ENCODE measurements at regions not wholly inside any gene's neighbourhood (a gene's known extent, or its start where the extent isn't known, plus 50 kb on each side); places are given as distances from the start of the nearest gene placed in this dataset.

- TF ChIP-seq CTCF (IDR thresholded peaks at IDR 0.05; ENCODE audit: extremely low read depth, insufficient read depth, missing control alignments): no peak
- no peak for DNase-seq (ENCODE audit: low spot score)
- in situ Hi-C loops (cut with MboI; ENCODE audit: low pct_unique_long_range_greater_than_20kb, low sequenced_read_pairs, unreplicated experiment): no loop called here
Measured at GRCh38 chr10:128573986-128574385, 447.8 kb upstream of the MKI67 start.

GRCh38 chr10:128574581-128575210 is 448.5 kb upstream of the MKI67 start:
- no peak for TF ChIP-seq CTCF (IDR thresholded peaks at IDR 0.05; ENCODE audit: extremely low read depth, insufficient read depth, missing control alignments)
- DNase-seq (ENCODE audit: low spot score): no peak
- in situ Hi-C loops (cut with MboI; ENCODE audit: low pct_unique_long_range_greater_than_20kb, low sequenced_read_pairs, unreplicated experiment): no loop called here

GRCh38 chr10:128575761-128576160 is 449.5 kb upstream of the MKI67 start:
- no peak for TF ChIP-seq CTCF (IDR thresholded peaks at IDR 0.05; ENCODE audit: extremely low read depth, insufficient read depth, missing control alignments)
- in situ Hi-C loops (cut with MboI; ENCODE audit: low pct_unique_long_range_greater_than_20kb, low sequenced_read_pairs, unreplicated experiment): no loop called here

GRCh38 chr10:128576336-128576735 is 450.1 kb upstream of the MKI67 start:
- in situ Hi-C loops (cut with MboI; ENCODE audit: low pct_unique_long_range_greater_than_20kb, low sequenced_read_pairs, unreplicated experiment): no loop called here
- no peak for TF ChIP-seq CTCF (IDR thresholded peaks at IDR 0.05; ENCODE audit: extremely low read depth, insufficient read depth, missing control alignments)
- DNase-seq (ENCODE audit: low spot score): no peak

More at GRCh38 chr10:128575761-128576160, 449.5 kb upstream of the MKI67 start:
- DNase-seq (ENCODE audit: low spot score): no peak

- DNase-seq (ENCODE audit: low spot score): no peak
- in situ Hi-C loops (cut with MboI; ENCODE audit: low pct_unique_long_range_greater_than_20kb, low sequenced_read_pairs, unreplicated experiment): no loop called here
- no peak for TF ChIP-seq CTCF (IDR thresholded peaks at IDR 0.05; ENCODE audit: extremely low read depth, insufficient read depth, missing control alignments)
Measured at GRCh38 chr10:128576943-128577670, 450.9 kb upstream of the MKI67 start.

- in situ Hi-C loops (cut with MboI; ENCODE audit: low pct_unique_long_range_greater_than_20kb, low sequenced_read_pairs, unreplicated experiment): no loop called here
- TF ChIP-seq CTCF (IDR thresholded peaks at IDR 0.05; ENCODE audit: extremely low read depth, insufficient read depth, missing control alignments): no peak
- no peak for DNase-seq (ENCODE audit: low spot score)
Measured at GRCh38 chr10:128577958-128578750, 451.9 kb upstream of the MKI67 start.
